HG03469 (cell line): ENCODE measurements at regions not wholly inside any gene's neighbourhood (a gene's known extent, or its start where the extent isn't known, plus 50 kb on each side); places are given as distances from the start of the nearest gene placed in this dataset.
"Not testable (repeated sequence)": the region's sequence is repeated elsewhere in the genome, so short reads cannot be mapped to it uniquely, and the experiment has no call there.

Experiments
- ATAC-seq: cut with Tn5 transposase; IDR thresholded peaks from one replicate; pipeline ENCODE4 v1.9.1; 2021; ENCODE audit warnings: mild to moderate bottlenecking, moderate library complexity, moderate number of reproducible peaks; ENCODE audit not compliant: unreplicated experiment

GRCh38 chr9:2387166-2387565 is 234.4 kb upstream of the VLDLR start:
- ATAC-seq: no peak

GRCh38 chr9:2389404-2389803 is 232.2 kb upstream of the VLDLR start:
- no peak for ATAC-seq

- ATAC-seq: no peak
Measured at GRCh38 chr9:2390028-2390427, 231.6 kb upstream of the VLDLR start.

- not testable (repeated sequence) for ATAC-seq
Measured at GRCh38 chr9:2391509-2392132, 230.0 kb upstream of the VLDLR start.

GRCh38 chr9:2394087-2394741 is 227.4 kb upstream of the VLDLR start:
- not testable (repeated sequence) for ATAC-seq

- ATAC-seq: no peak
Measured at GRCh38 chr9:2395814-2396612, 225.6 kb upstream of the VLDLR start.

GRCh38 chr9:2396622-2397285 is 224.8 kb upstream of the VLDLR start:
- ATAC-seq: no peak

GRCh38 chr9:2397875-2398274 is 223.7 kb upstream of the VLDLR start:
- ATAC-seq: not testable (repeated sequence)

- ATAC-seq: not testable (repeated sequence)
Measured at GRCh38 chr9:2401746-2402145, 219.8 kb upstream of the VLDLR start.

- ATAC-seq: no peak
Measured at GRCh38 chr9:2403701-2404100, 217.9 kb upstream of the VLDLR start.

- ATAC-seq: no peak
Measured at GRCh38 chr9:2406252-2406651, 215.3 kb upstream of the VLDLR start.

GRCh38 chr9:2407450-2407849 is 214.1 kb upstream of the VLDLR start:
- no peak for ATAC-seq

- ATAC-seq: no peak
Measured at GRCh38 chr9:2411459-2412215, 209.9 kb upstream of the VLDLR start.

- no peak for ATAC-seq
Measured at GRCh38 chr9:2413160-2413805, 208.3 kb upstream of the VLDLR start.

GRCh38 chr9:2414465-2414864 is 207.1 kb upstream of the VLDLR start:
- no peak for ATAC-seq

- ATAC-seq: no peak
Measured at GRCh38 chr9:2415326-2415725, 206.3 kb upstream of the VLDLR start.

- ATAC-seq: no peak
Measured at GRCh38 chr9:2417730-2418129, 203.9 kb upstream of the VLDLR start.

- no peak for ATAC-seq
Measured at GRCh38 chr9:2418619-2419018, 203.0 kb upstream of the VLDLR start.

GRCh38 chr9:2419347-2419746 is 202.2 kb upstream of the VLDLR start:
- ATAC-seq: no peak

GRCh38 chr9:2420543-2420942 is 201.0 kb upstream of the VLDLR start:
- no peak for ATAC-seq
